HFFc6 (cell line): ENCODE measurements at regions not wholly inside any gene's neighbourhood (a gene's known extent, or its start where the extent isn't known, plus 50 kb on each side); places are given as distances from the start of the nearest gene placed in this dataset.

Experiments
- DNase-seq: peaks from one replicate; pipeline ENCODE4 v3.0.0-alpha.2; 2018
- H3K27ac Mint-ChIP-seq: 2 replicates; pipeline ENCODE4 v1.8.0; 2020; ENCODE audit warnings: mild to moderate bottlenecking, mixed read lengths
- H3K27me3 Mint-ChIP-seq: 2 replicates; pipeline ENCODE4 v1.8.0; 2021; ENCODE audit warnings: mild to moderate bottlenecking, moderate library complexity, mixed read lengths; ENCODE audit not compliant: insufficient read depth
- H3K36me3 Mint-ChIP-seq: 2 replicates; pipeline ENCODE4 v1.8.0; 2021; ENCODE audit warnings: low read depth, mixed read lengths
- H3K4me1 Mint-ChIP-seq: 2 replicates; pipeline ENCODE4 v1.8.0; 2020; ENCODE audit warnings: low read depth, mixed read lengths
- H3K4me3 Mint-ChIP-seq: 2 replicates; pipeline ENCODE4 v1.8.0; 2020; ENCODE audit warnings: mild to moderate bottlenecking, moderate library complexity, mixed read lengths
- H3K9me3 Mint-ChIP-seq: 2 replicates; pipeline ENCODE4 v1.8.0; 2020; ENCODE audit warnings: mild to moderate bottlenecking, mixed read lengths
- TF ChIP-seq, protein P1 (sequence below): fragments of 200-600 bp; sonication (generic); IDR thresholded peaks from 2 replicates; pipeline ENCODE4 v1.5.0; 2021; ENCODE audit warnings: antibody characterized with exemption, mild to moderate bottlenecking

- no peak for DNase-seq
- Mint-ChIP-seq H3K36me3 (no peaks in the 10 kb centered on the region), H3K9me3 (no peaks in the 10 kb centered on the region), H3K4me3 (no peak overlapping the region), H3K27me3 (peaks cover 2% of the 10 kb centered on the region; the same call in 1 of the 2 replicates), H3K27ac (no peak overlapping the region), H3K4me1 (no peaks in the 10 kb centered on the region)
- TF ChIP-seq, protein P1, sequence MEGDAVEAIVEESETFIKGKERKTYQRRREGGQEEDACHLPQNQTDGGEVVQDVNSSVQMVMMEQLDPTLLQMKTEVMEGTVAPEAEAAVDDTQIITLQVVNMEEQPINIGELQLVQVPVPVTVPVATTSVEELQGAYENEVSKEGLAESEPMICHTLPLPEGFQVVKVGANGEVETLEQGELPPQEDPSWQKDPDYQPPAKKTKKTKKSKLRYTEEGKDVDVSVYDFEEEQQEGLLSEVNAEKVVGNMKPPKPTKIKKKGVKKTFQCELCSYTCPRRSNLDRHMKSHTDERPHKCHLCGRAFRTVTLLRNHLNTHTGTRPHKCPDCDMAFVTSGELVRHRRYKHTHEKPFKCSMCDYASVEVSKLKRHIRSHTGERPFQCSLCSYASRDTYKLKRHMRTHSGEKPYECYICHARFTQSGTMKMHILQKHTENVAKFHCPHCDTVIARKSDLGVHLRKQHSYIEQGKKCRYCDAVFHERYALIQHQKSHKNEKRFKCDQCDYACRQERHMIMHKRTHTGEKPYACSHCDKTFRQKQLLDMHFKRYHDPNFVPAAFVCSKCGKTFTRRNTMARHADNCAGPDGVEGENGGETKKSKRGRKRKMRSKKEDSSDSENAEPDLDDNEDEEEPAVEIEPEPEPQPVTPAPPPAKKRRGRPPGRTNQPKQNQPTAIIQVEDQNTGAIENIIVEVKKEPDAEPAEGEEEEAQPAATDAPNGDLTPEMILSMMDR = no peak
These were observed 722.5 kb downstream of the FAT4 start for GRCh38 chr4:126037231-126037630.

DNA sequence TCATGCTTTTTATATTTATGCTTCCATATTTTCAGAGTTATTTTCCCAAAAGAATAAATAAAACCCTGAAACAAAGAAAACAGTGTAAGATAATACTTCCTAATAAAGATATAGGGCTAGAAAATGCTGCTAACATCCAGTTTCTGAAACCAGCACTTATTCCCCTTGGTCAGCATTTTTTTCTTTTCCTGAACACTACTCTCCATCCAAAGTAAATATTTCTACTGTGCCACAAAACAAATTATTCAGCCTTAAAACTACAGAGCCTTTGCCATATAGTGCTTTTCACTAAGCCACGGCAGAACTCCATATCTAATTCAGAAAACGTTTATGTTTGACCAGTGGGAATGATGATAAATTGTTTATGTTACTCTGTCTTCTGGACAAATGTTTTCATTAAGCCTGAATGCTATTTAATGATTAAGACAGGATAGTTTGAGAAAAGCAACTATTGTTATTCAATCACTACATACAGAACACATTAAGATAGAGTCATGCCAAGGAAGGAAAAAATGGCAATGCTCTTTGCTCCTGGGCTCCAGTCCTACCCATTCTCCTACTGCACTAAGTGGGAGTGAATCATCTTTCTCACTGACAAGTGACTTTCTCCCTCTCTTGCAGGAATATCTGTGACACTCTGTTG, 723.9 kb downstream of the FAT4 start:
- Mint-ChIP-seq H3K4me3 (no peak overlapping the region), H3K27ac (no peak overlapping the region), H3K9me3 (no peaks in the 10 kb centered on the region), H3K27me3 (peaks cover 2% of the 10 kb centered on the region; the same call in 1 of the 2 replicates), H3K36me3 (no peaks in the 10 kb centered on the region), H3K4me1 (no peaks in the 10 kb centered on the region)
- no peak for DNase-seq
- TF ChIP-seq, protein P1 = no peak

GRCh38 chr4:126046081-126046614, 731.4 kb downstream of the FAT4 start:
- TF ChIP-seq, protein P1 = no peak
- no peak overlapping the region for H3K27ac Mint-ChIP-seq
- H3K4me1 Mint-ChIP-seq = no peaks in the 10 kb centered on the region
- no peak overlapping the region for H3K4me3 Mint-ChIP-seq
- no peak for DNase-seq
- H3K27me3 Mint-ChIP-seq = no peaks in the 10 kb centered on the region; the same call in 1 of the 2 replicates
- H3K36me3 Mint-ChIP-seq = no peaks in the 10 kb centered on the region
- H3K9me3 Mint-ChIP-seq = no peaks in the 10 kb centered on the region; the same call in 1 of the 2 replicates

- Mint-ChIP-seq H3K36me3 (no peaks in the 10 kb centered on the region), H3K4me3 (no peak overlapping the region), H3K9me3 (no peaks in the 10 kb centered on the region; the same call in 1 of the 2 replicates), H3K27ac (no peak overlapping the region), H3K4me1 (no peaks in the 10 kb centered on the region), H3K27me3 (no peaks in the 10 kb centered on the region; the same call in 1 of the 2 replicates)
- no peak for DNase-seq
- TF ChIP-seq, protein P1 = no peak
These were observed 732.4 kb downstream of the FAT4 start for GRCh38 chr4:126047114-126047513.

- Mint-ChIP-seq H3K4me1 (no peaks in the 10 kb centered on the region), H3K9me3 (no peaks in the 10 kb centered on the region), H3K27me3 (no peaks in the 10 kb centered on the region; the same call in 1 of the 2 replicates), H3K36me3 (no peaks in the 10 kb centered on the region), H3K4me3 (no peak overlapping the region), H3K27ac (no peak overlapping the region)
- peak; percentile 57 for DNase-seq
- TF ChIP-seq, protein P1 = peak; percentile 47; the same call in 1 of the 2 replicates
These were observed 737.1 kb downstream of the FAT4 start for GRCh38 chr4:126051689-126052424.
